Ovary (tissue), 7 donors: ENCODE measurements at regions not wholly inside any gene's neighbourhood (a gene's known extent, or its start where the extent isn't known, plus 50 kb on each side); places are given as distances from the start of the nearest gene placed in this dataset.

Source experiments
- DNase-seq, 5 donors: peaks; one replicate each; pipeline ENCODE4 v3.0.0-alpha.2; 2019 to 2020
- H3K27ac ChIP-seq, 2 donors: fragments of 200-600 bp; one replicate each; pipeline versions ENCODE4 v1.5.1 to v1.8.0; 2019 to 2022
- H3K27me3 ChIP-seq: fragments of 200-600 bp; one replicate; pipeline ENCODE4 v1.8.0; 2022
- H3K36me3 ChIP-seq: fragments of 200-600 bp; sonication (generic); one replicate; pipeline ENCODE4 v1.5.1; 2019
- H3K4me1 ChIP-seq: one replicate; pipeline ENCODE4 v1.8.1; 2013; ENCODE audit warnings: mild to moderate bottlenecking, moderate library complexity; ENCODE audit not compliant: insufficient read depth
- H3K4me3 ChIP-seq: fragments of 200-600 bp; sonication (generic); one replicate; pipeline ENCODE4 v1.5.1; 2017
- H3K9me3 ChIP-seq, 2 donors: fragments of 200-600 bp in 1 of 2; sonication (generic) in 1 of 2; one replicate each; pipeline versions ENCODE4 v1.5.1 to v1.8.1; 2013 to 2019; ENCODE audit warnings: mild to moderate bottlenecking in 1 of 2, moderate library complexity in 1 of 2
- EP300 ChIP-seq: sonication (generic); formaldehyde crosslinking; IDR thresholded peaks from one replicate; pipeline ENCODE4 v1.6.1; 2017; ENCODE audit warnings: antibody characterized with exemption
- POLR2A ChIP-seq: fragments of 450-650 bp; IDR thresholded peaks from one replicate; pipeline ENCODE4 v1.6.1; 2017; ENCODE audit warnings: antibody characterized with exemption, mild to moderate bottlenecking, moderate library complexity
- WGBS, 3 donors: extraction: QIAGEN DNeasy Blood & Tissue Kit in 1 of 3; methylation state at CpG; one replicate each; pipeline versions ENCODE4 v1.1.5 to v1.1.7; 2013 to 2017; 5-methylcytosine and 5-hydroxymethylcytosine counted together
- intact Hi-C, 4 donors: fragments of 100-400 bp; cut with DNase I; formaldehyde crosslinking; loops; one replicate each; pipeline versions ENCODE4 v1.11.0 to v1.15.1; 2022 to 2023
- TF ChIP-seq, protein P1 (sequence below), 3 donors: fragments of 450-650 bp in 2 of 3; fragments of 200-600 bp in 1 of 3; IDR thresholded peaks; one replicate each; pipeline versions ENCODE4 v1.5.1 to v1.8.0; 2016 to 2022; ENCODE audit warnings: antibody characterized with exemption in 3 of 3, mild to moderate bottlenecking in 1 of 3
- donor health status: DM: no; HTN: no; CAD: no; lungs with moderate emphysema.
- donor health status: DM: no; HTN: no; CAD: no.
- donor health status: Bipolar disorder and iron deficiency.
- donor health status: DM: no; HTN: no; CAD: no.
- donor health status: DM: yes; HTN: yes; CAD: no.

DNA sequence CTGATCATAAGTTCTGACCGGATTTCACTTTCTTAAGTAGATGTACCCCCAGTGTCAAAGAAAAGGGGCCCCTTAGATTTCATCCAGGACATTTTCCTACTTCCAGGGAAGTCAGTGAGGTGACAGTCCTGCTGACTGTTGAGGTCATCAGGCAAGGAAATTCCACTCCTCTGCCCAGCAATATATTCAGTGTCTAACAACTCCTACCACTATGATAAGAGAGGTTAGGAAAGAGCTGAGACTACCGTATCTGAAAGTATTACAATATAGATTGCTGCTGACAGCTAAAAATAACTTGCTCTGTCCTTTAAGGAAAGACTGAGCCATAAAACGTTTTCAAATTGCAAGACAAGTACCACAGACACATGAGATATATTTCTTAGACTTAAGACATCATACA lies 325.1 kb downstream of the EFNB2 start:
- no peak for TF ChIP-seq POLR2A
- TF ChIP-seq, protein P1, sequence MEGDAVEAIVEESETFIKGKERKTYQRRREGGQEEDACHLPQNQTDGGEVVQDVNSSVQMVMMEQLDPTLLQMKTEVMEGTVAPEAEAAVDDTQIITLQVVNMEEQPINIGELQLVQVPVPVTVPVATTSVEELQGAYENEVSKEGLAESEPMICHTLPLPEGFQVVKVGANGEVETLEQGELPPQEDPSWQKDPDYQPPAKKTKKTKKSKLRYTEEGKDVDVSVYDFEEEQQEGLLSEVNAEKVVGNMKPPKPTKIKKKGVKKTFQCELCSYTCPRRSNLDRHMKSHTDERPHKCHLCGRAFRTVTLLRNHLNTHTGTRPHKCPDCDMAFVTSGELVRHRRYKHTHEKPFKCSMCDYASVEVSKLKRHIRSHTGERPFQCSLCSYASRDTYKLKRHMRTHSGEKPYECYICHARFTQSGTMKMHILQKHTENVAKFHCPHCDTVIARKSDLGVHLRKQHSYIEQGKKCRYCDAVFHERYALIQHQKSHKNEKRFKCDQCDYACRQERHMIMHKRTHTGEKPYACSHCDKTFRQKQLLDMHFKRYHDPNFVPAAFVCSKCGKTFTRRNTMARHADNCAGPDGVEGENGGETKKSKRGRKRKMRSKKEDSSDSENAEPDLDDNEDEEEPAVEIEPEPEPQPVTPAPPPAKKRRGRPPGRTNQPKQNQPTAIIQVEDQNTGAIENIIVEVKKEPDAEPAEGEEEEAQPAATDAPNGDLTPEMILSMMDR (IDR thresholded peaks at IDR 0.05): no peak
- no peak for TF ChIP-seq EP300
- Histone ChIP-seq H3K4me3 (no peak overlapping the region), H3K36me3 (no peaks in the 10 kb centered on the region), H3K4me1 (no peaks in the 10 kb centered on the region), H3K9me3 (no peaks in the 10 kb centered on the region), H3K27ac (no peak overlapping the region), H3K27me3 (no peaks in the 10 kb centered on the region)
- 35 to 45% (median 40%) methylated on average over 3 of the region's 3 CpGs for WGBS, 3 donors
- no peak for DNase-seq
- intact Hi-C loops: loop anchor here in 1 of 4 donors (2.0 kb wide), 1 partner anchor 60 kb away; no protein-coding TSS in a partner anchor

DNA sequence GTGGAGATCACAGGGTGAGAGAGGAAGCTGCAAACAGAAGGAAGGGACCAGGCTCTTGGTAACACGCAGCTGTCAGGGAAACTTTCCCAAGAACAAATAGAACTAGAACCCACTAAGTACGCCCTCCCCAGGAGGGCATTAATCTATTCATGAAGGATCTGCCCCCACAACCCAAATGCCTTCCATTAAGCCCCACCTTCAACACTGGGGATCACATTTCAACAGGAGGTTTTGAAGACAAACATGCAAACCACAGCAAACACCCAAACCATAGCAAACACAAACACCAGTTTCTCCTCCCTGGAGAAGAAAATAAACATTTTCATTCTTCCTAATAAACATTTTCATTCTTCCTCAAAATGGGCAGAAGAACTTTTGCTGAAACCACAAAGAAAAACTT lies 329.6 kb downstream of the EFNB2 start:
- TF ChIP-seq EP300 (no peak), POLR2A (no peak)
- TF ChIP-seq, protein P1 (IDR thresholded peaks at IDR 0.05): no peak
- no peaks in the 10 kb centered on the region for H3K27me3 ChIP-seq
- H3K27ac ChIP-seq: no peak overlapping the region
- no peaks in the 10 kb centered on the region for H3K4me1 ChIP-seq
- intact Hi-C loops: no loop called here
- DNase-seq: no peak
- H3K9me3 ChIP-seq: no peaks in the 10 kb centered on the region
- no peak overlapping the region for H3K4me3 ChIP-seq
- 74 to 81% (median 76%) methylated on average over 2 of the region's 2 CpGs for WGBS, 3 donors
- no peaks in the 10 kb centered on the region for H3K36me3 ChIP-seq

DNA sequence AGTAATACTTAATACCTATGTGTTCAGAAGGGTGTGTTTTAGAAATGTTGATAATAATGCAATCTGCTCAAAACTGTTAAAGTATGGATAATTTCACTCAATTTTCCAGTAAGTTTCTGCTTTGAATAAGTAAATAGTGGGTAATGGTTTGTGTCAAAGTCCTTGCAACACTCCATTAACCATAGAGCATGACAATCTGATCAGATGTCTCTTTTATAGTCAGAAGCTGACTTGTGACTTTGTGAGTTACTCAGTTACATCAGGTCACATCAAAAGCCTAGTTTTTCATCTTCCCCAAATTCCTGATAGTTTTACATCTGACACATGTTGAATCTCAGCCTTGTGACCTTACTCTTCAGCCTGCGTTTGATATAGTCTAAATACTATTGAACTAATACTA lies 338.0 kb downstream of the EFNB2 start:
- Histone ChIP-seq H3K9me3 (no peaks in the 10 kb centered on the region), H3K27ac (no peak overlapping the region), H3K4me1 (no peaks in the 10 kb centered on the region), H3K36me3 (no peaks in the 10 kb centered on the region), H3K4me3 (no peak overlapping the region), H3K27me3 (no peaks in the 10 kb centered on the region)
- no peak for DNase-seq
- intact Hi-C loops: no loop called here
- WGBS, 3 donors: 73 to 79% (median 77%) methylated on average over 1 of the region's 1 CpG
- TF ChIP-seq POLR2A (no peak), EP300 (no peak)
- TF ChIP-seq, protein P1 (IDR thresholded peaks at IDR 0.05): no peak

DNA sequence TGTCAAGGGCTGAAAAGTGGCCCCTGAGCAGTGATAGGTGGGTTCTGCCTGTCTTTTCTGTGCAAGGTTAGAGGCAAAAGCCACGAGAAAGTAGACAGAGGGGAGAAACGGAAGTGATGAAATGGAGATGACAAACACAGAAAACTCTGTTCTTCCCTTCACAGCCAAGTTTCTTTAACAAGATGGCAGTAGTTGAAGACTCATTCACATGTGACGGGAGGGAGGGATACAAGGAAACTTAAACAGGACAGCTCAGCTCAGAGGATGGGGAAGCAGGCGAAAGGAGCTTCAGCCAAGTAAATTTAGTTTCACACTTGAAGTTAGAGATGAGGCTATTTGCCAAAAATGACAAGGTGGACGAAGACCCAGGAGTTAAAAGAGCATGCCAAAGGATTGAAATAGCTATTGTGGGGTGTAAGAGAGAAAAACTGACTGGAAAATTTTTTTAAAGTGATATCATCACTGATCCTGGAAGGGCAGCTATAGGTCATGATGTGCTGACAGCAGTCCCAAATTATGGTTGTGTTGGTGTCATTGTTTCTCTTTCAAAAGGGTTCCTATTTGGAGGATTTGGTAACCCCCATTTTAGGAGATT lies 347.9 kb downstream of the EFNB2 start:
- WGBS, 3 donors: 66 to 84% (median 73%) methylated on average over 5 of the region's 5 CpGs
- DNase-seq: no peak
- intact Hi-C loops: no loop called here

More for the DNA sequence above, 347.9 kb downstream of the EFNB2 start:
- no peak overlapping the region for H3K27ac ChIP-seq
- no peaks in the 10 kb centered on the region for H3K27me3 ChIP-seq
- no peaks in the 10 kb centered on the region for H3K4me1 ChIP-seq
- no peaks in the 10 kb centered on the region for H3K36me3 ChIP-seq
- H3K4me3 ChIP-seq: no peak overlapping the region
- no peaks in the 10 kb centered on the region for H3K9me3 ChIP-seq
- TF ChIP-seq POLR2A (no peak), EP300 (no peak)
- TF ChIP-seq, protein P1 (IDR thresholded peaks at IDR 0.05): no peak
